CD4-positive, alpha-beta T cell treated with Interleukin-17A for 1 hour (primary cell): ENCODE measurements at regions not wholly inside any gene's neighbourhood (a gene's known extent, or its start where the extent isn't known, plus 50 kb on each side); places are given as distances from the start of the nearest gene placed in this dataset.

ENCODE experiments used
- DNase-seq: peaks from one replicate; pipeline ENCODE4 v3.0.0-alpha.2; 2020

GRCh38 chr20:39431091-39431880 is 469.1 kb downstream of the DHX35 start:
- no peak for DNase-seq

GRCh38 chr20:39429726-39430125 is 467.6 kb downstream of the DHX35 start:
- DNase-seq: no peak

- no peak for DNase-seq
Measured at GRCh38 chr20:39424962-39425678, 463.0 kb downstream of the DHX35 start.

- no peak for DNase-seq
Measured at GRCh38 chr20:39421571-39422105, 459.5 kb downstream of the DHX35 start.

GRCh38 chr20:39412091-39412490 is 449.9 kb downstream of the DHX35 start:
- no peak for DNase-seq

- DNase-seq: no peak
Measured at GRCh38 chr20:39399463-39399862, 437.3 kb downstream of the DHX35 start.

GRCh38 chr20:39398656-39399055 is 436.5 kb downstream of the DHX35 start:
- DNase-seq: no peak

GRCh38 chr20:39397646-39398045 is 435.5 kb downstream of the DHX35 start:
- DNase-seq: no peak

GRCh38 chr20:39395478-39396291 is 433.5 kb downstream of the DHX35 start:
- DNase-seq: no peak

GRCh38 chr20:39394461-39394860 is 432.3 kb downstream of the DHX35 start:
- no peak for DNase-seq

GRCh38 chr20:39390186-39390585 is 428.0 kb downstream of the DHX35 start:
- no peak for DNase-seq

- no peak for DNase-seq
Measured at GRCh38 chr20:39381595-39381994, 419.5 kb downstream of the DHX35 start.

GRCh38 chr20:39378776-39379175 is 416.6 kb downstream of the DHX35 start:
- DNase-seq: no peak

GRCh38 chr20:39376788-39377187 is 414.6 kb downstream of the DHX35 start:
- DNase-seq: no peak

GRCh38 chr20:39364320-39364719 is 402.2 kb downstream of the DHX35 start:
- no peak for DNase-seq

GRCh38 chr20:39359981-39360620 is 398.0 kb downstream of the DHX35 start:
- DNase-seq: no peak

- no peak for DNase-seq
Measured at GRCh38 chr20:39358052-39358451, 395.9 kb downstream of the DHX35 start.

- no peak for DNase-seq
Measured at GRCh38 chr20:39356908-39357307, 394.8 kb downstream of the DHX35 start.

- no peak for DNase-seq
Measured at GRCh38 chr20:39349240-39349639, 387.1 kb downstream of the DHX35 start.

- DNase-seq: no peak
Measured at GRCh38 chr20:39347626-39348025, 385.5 kb downstream of the DHX35 start.

GRCh38 chr20:39342463-39342862 is 380.3 kb downstream of the DHX35 start:
- no peak for DNase-seq

- no peak for DNase-seq
Measured at GRCh38 chr20:39338469-39339376, 376.6 kb downstream of the DHX35 start.
